Stimulated activated naive CD8-positive, alpha-beta T cell treated with anti-CD3 and anti-CD28 coated beads, Interleukin-15, Interleukin-2, amounts not matched to agents 100 ng/mL and 50 ng/mL, for 24 hours (primary cell): ENCODE measurements at regions not wholly inside any gene's neighbourhood (a gene's known extent, or its start where the extent isn't known, plus 50 kb on each side); places are given as distances from the start of the nearest gene placed in this dataset.

Source experiments
- H3K27ac Mint-ChIP-seq: one replicate; pipeline ENCODE4 v1.8.0; 2021; ENCODE audit warnings: mild to moderate bottlenecking, mixed read lengths
- H3K27me3 Mint-ChIP-seq: one replicate; pipeline ENCODE4 v1.8.0; 2021; ENCODE audit warnings: mixed read lengths
- H3K36me3 Mint-ChIP-seq: one replicate; pipeline ENCODE4 v1.8.0; 2021; ENCODE audit warnings: low read depth, mixed read lengths
- H3K4me1 Mint-ChIP-seq: one replicate; pipeline ENCODE4 v1.8.0; 2021; ENCODE audit warnings: low read depth, mixed read lengths
- H3K4me3 Mint-ChIP-seq: one replicate; pipeline ENCODE4 v1.8.0; 2021; ENCODE audit warnings: mild to moderate bottlenecking, mixed read lengths
- H3K9me3 Mint-ChIP-seq: one replicate; pipeline ENCODE4 v1.8.0; 2021; ENCODE audit warnings: mixed read lengths

DNA sequence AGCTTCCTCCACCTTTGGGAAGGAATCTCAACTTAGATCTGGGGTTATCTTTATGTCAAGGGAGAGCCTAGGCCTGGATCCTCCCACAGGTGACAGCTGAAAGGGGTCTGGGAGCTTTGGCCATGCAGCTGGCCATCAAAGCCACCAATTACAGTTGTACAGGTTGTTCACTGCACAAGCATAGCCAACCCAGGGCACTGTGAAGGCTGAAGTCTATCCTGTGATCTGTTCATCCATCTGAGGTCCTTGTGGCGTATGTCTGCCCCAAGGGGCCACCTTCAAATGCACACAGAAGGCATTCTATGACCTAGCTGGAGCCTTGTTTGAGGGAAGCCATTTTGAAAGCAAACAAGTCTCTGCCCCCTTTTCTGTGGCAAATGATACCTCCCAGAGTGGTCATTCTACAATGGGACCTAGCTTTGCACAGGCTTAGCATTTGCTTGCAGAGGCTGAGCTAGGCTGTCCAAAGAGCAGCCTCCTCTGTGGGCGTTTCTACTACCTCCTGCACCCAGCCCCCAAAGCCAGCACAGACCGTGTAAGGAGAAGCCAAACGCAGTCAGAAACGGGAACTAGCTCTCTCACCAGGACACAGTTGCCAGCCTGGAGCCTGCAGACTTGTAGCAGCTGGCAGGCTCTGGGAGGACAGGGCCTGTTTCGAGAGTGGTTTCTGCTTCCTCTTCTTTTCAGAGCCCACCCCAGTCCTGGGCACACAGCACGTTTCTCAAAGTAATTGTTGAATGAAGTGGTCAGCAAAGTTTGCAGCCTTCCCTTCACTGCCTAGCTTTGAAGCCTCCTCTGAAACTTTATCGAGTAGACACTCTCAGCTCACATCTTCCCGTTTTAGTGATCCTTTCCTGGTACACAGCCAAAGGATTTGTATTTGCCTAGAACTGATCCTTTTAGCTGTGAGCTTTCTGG lies 157.3 kb upstream of the SMAD3 start:
- Mint-ChIP-seq H3K27ac (no peak overlapping the region), H3K4me1 (peaks cover 14% of the 10 kb centered on the region), H3K36me3 (no peaks in the 10 kb centered on the region), H3K27me3 (no peaks in the 10 kb centered on the region), H3K9me3 (peaks cover 6% of the 10 kb centered on the region), H3K4me3 (no peak overlapping the region)

DNA sequence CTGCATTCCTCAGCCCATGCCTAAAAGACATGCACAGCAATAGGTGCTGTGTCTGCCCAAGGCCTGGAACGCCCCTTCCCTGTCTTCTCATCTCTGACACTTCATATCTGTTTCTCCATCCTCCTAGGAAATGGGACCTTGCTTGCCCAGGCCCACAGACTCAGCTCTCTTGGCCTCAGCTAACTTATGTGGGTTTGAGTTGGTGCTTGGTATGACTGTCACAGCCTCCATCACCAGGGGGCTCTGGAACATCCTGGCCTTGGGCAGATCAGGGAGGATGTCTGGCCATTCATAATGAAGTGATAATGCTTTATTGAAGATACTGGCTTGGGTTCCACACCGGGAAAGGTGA lies 156.7 kb upstream of the SMAD3 start:
- Mint-ChIP-seq H3K27ac (no peak overlapping the region), H3K27me3 (no peaks in the 10 kb centered on the region), H3K36me3 (no peaks in the 10 kb centered on the region)

DNA sequence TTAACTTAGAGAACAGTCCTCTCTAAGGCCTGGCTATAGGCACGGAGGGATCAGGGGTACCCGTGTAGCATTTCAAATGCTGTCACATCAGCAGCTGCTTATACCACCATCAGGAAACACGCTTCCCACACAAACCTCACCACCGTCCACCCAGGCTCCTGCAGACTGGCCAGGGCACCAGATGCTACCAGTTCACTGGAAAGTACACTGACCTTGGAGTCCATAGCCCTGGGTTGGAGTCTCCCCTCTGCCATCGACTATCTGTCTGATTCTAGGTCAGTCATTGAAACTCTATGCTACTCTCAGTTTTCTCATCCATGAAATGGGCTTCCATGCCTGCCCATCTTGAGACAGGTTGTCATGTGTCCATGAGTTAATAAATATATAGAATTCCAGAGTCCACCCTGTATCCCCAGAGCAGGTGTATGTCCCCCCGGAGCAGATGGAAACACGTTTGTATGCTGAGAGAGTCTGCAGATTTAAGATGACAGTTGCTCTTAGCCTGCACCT lies 156.0 kb upstream of the SMAD3 start:
- Mint-ChIP-seq H3K4me1 (peaks cover 14% of the 10 kb centered on the region), H3K27ac (no peak overlapping the region), H3K9me3 (peaks cover 6% of the 10 kb centered on the region), H3K4me3 (no peak overlapping the region), H3K36me3 (no peaks in the 10 kb centered on the region), H3K27me3 (no peaks in the 10 kb centered on the region)

More for the DNA sequence above, 156.7 kb upstream of the SMAD3 start:
- no peak overlapping the region for H3K4me3 Mint-ChIP-seq
- H3K4me1 Mint-ChIP-seq, result peaks cover 14% of the 10 kb centered on the region
- H3K9me3 Mint-ChIP-seq, result peaks cover 6% of the 10 kb centered on the region

DNA sequence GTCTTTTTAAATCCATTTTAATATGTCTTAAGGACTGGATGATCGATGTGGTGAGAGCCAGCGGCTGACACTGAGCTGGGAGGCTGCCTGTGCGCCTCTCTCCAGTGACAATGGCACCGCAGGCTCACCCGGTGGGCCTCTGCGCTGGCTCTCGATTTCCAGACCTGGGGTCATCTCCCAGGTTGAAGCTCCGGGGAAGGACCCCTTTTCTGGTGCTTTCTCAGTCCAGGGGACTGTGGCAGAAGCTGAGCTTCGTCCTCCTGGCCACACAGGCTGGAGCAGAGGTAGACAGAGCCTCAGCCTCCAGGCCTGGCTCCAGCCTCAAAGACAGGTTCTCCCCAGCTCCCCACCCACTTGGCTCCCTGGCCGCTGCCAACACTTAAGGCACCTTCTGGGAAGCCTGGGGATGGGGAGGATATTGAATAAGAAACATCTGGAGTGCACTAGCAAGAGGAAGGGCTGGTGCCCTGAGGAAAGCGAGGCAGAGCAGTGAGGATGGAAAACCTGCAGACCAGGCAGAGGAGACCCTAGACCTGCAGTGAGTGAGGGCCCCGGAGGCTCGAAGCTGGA lies 154.2 kb upstream of the SMAD3 start:
- H3K9me3 Mint-ChIP-seq, result peaks cover 5% of the 10 kb centered on the region
- H3K27me3 Mint-ChIP-seq, result peaks cover 4% of the 10 kb centered on the region
- H3K36me3 Mint-ChIP-seq, result no peaks in the 10 kb centered on the region
- H3K4me3 Mint-ChIP-seq, result no peak overlapping the region
- H3K4me1 Mint-ChIP-seq, result peaks cover 14% of the 10 kb centered on the region
- no peak overlapping the region for H3K27ac Mint-ChIP-seq

DNA sequence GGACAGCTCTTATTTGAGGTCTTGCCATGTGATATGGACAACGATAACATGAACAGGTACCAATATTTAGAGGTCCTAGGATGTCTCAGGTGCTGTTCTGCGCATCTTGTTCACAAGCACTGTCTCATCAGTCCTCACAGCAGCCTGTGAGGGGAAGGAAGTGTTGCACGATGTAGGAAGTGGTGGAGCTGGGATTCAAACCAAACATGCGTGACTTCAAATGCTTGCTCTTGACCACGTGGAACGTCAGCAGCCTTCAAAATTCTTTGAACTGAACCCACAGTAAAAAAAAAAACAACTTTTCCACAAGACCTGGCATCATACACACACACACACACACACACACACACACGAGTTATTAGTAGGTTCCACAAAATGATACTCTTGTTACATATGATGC lies 153.4 kb upstream of the SMAD3 start:
- no peaks in the 10 kb centered on the region for H3K36me3 Mint-ChIP-seq
- H3K4me3 Mint-ChIP-seq, result no peak overlapping the region
- peaks cover 14% of the 10 kb centered on the region for H3K4me1 Mint-ChIP-seq
- peak overlapping the region; percentile 51 for H3K27ac Mint-ChIP-seq
- H3K27me3 Mint-ChIP-seq, result peaks cover 8% of the 10 kb centered on the region
- no peaks in the 10 kb centered on the region for H3K9me3 Mint-ChIP-seq

DNA sequence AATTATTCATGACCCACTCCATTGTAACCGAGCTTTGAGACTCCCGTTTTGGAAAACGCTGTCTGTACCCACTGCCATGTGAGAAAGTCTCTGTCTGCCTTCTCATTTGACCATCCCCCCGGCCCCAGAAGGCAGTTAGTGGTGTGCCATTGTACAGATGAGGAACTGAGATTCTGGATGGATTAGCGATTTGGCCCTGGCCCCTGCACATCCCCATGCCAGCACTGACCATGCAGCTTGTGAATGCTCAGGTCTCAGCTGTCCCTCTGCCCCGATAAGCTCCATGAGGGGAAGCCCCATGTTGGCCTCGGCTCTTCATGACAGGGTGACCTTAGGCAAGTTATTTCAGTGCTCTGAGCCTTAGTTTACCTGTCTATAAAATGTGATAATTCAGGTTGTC lies 153.0 kb upstream of the SMAD3 start:
- Mint-ChIP-seq H3K9me3 (peaks cover 3% of the 10 kb centered on the region), H3K27ac (no peak overlapping the region), H3K27me3 (peaks cover 8% of the 10 kb centered on the region), H3K36me3 (no peaks in the 10 kb centered on the region), H3K4me3 (no peak overlapping the region), H3K4me1 (peaks cover 14% of the 10 kb centered on the region)

DNA sequence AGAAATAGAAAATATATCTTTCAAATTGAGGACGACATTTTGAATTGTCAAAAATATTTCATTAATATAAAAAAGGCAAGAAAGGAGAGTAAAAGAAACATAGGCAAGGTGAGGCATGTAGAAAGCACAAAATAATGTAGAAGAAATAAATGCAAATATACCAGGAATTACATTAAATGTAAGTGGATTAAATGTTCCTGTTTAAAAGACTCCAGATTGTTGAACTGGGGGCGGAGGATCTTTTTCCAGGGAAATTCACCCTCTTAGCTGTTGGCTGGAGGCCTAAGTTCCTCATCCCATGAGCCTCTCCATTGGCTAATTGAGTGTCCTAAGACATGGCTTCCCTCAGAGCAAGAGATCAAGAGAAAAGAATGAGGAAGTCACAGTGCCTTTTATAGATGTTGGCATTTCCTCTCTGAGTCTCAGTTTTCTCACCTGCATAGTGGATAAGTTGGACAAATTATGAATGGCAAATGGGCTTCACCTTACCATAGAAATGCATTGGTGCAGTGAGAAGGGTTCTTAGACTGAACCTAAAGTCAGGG lies 147.4 kb upstream of the SMAD3 start:
- H3K4me1 Mint-ChIP-seq, result peaks cover 5% of the 10 kb centered on the region
- no peaks in the 10 kb centered on the region for H3K36me3 Mint-ChIP-seq
- H3K27me3 Mint-ChIP-seq, result peaks cover 14% of the 10 kb centered on the region

DNA sequence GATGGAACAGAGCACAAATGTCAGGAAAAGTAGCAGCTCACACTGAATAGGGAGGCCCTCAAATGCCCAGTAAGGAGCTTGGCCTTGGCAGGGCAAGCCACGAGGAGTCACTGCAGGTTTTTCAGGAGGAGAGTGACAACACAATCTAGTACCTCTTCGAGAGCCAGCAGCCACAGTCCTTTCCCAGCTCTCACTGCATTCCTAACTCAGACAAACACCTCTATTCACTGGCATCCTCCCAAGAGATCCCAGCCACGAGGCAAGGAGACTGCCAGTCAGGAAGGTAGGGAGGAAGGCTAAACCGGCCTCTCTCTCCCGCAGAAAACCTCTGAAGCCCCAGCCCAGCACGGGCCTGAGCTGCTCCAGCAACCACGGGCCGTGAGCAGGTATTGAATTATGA lies 146.0 kb upstream of the SMAD3 start:
- H3K4me1 Mint-ChIP-seq, result peaks cover 5% of the 10 kb centered on the region
- H3K36me3 Mint-ChIP-seq, result no peaks in the 10 kb centered on the region
- H3K27me3 Mint-ChIP-seq, result peaks cover 22% of the 10 kb centered on the region
- H3K27ac Mint-ChIP-seq, result no peak overlapping the region
- H3K4me3 Mint-ChIP-seq, result no peak overlapping the region
- peaks cover 17% of the 10 kb centered on the region for H3K9me3 Mint-ChIP-seq

More for the DNA sequence above, 147.4 kb upstream of the SMAD3 start:
- no peak overlapping the region for H3K27ac Mint-ChIP-seq
- peaks cover 11% of the 10 kb centered on the region for H3K9me3 Mint-ChIP-seq
- no peak overlapping the region for H3K4me3 Mint-ChIP-seq

DNA sequence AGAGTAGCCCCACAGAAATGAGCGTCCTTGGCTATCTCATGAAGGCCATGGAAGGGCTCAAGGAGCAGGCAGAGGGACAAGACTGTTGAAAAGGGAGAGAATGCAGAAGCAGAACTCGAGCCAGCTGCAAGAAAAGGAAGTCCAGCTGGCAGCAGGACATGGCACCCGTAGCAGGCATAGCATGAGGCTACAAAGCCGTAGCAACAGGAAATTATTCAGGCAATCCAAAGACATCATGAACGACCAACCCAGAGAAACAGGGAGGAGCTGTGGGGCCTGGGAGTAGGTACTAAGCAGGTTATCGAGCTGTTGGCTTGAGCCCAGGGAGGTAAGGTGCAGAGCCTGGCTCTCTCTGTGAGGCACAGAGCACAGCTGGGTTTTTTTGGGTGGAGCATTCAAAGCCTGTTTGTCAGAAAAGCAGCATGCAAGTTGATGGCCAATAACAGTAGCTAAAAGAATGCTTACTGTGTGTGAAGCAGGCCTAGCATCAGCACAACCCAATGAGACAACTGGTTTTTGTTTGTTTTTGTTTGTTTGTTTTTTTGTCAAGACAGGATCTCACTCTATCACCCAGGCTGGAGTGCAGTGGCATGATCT lies 144.0 kb upstream of the SMAD3 start:
- Mint-ChIP-seq H3K4me3 (no peak overlapping the region), H3K27me3 (peaks cover 21% of the 10 kb centered on the region), H3K36me3 (no peaks in the 10 kb centered on the region), H3K4me1 (peaks cover 5% of the 10 kb centered on the region), H3K27ac (no peak overlapping the region), H3K9me3 (peaks cover 17% of the 10 kb centered on the region)

DNA sequence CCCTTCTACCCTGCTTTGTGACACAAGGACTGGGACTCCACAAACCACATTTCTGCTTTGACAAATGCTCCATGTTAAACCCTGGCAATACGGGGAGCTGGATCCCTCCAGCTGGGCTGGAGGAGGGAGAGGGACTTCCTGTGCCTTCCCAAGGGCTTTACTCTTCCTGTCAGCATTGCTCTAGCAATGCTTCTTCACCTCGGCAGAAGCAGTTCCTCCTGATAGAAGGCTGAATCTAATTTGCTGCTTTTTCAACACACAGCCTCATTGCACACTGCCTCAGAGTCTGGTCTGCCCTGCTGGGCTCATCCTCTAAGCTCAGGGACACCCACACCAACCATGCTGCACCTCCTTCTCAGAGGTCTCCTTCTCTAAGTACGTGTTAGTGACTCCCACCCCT lies 142.8 kb upstream of the SMAD3 start:
- Mint-ChIP-seq H3K4me3 (no peak overlapping the region), H3K27me3 (peaks cover 17% of the 10 kb centered on the region), H3K27ac (no peak overlapping the region), H3K4me1 (peaks cover 5% of the 10 kb centered on the region), H3K9me3 (peaks cover 12% of the 10 kb centered on the region), H3K36me3 (no peaks in the 10 kb centered on the region)

DNA sequence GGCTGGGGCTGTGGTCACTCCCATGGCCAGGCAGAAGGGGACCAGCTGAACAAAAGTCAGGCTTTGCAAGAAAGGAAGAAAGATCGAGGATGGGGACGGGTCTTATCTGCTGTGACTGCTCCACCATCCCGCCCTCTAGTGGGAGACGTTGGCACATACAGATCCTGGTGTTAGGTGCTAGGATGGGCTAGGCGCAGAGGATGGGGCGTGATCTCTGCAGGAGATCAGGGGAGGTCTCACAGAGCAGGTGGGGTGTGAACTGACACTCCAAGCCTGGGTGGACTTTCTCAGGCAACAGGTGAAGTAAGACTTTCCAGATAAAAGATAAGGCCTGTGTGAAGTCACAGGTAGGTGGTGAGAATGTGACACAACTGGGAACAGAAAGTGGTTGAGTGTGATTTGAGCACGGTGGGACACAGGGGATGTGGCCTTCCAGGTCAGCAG lies 141.9 kb upstream of the SMAD3 start:
- H3K4me1 Mint-ChIP-seq, result peaks cover 5% of the 10 kb centered on the region
- H3K27me3 Mint-ChIP-seq, result peaks cover 17% of the 10 kb centered on the region

DNA sequence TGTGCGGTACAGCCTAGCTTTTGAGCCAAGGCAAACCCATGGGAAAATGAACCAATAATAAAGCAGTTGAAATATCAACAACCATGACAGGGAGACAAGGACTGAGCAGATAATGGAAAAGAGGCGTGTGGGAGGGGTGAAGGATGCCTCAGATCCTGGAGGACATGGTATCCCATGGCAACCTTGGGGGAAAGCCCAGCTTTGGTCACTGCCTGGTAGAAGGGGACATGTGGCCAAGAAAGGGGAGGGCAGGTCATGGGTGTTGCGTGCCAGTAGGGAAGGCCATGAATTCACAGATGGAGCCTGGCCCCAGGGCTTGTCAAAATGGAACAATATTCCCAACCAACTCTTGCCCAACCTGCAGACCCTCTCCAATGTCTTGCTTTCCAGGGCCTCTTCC lies 140.5 kb upstream of the SMAD3 start:
- peaks cover 14% of the 10 kb centered on the region for H3K27me3 Mint-ChIP-seq
- no peak overlapping the region for H3K4me3 Mint-ChIP-seq
- no peaks in the 10 kb centered on the region for H3K36me3 Mint-ChIP-seq
- peaks cover 12% of the 10 kb centered on the region for H3K9me3 Mint-ChIP-seq
- H3K27ac Mint-ChIP-seq, result no peak overlapping the region
- peaks cover 5% of the 10 kb centered on the region for H3K4me1 Mint-ChIP-seq

More for the DNA sequence above, 141.9 kb upstream of the SMAD3 start:
- peaks cover 12% of the 10 kb centered on the region for H3K9me3 Mint-ChIP-seq
- no peak overlapping the region for H3K27ac Mint-ChIP-seq
- no peaks in the 10 kb centered on the region for H3K36me3 Mint-ChIP-seq
- no peak overlapping the region for H3K4me3 Mint-ChIP-seq

DNA sequence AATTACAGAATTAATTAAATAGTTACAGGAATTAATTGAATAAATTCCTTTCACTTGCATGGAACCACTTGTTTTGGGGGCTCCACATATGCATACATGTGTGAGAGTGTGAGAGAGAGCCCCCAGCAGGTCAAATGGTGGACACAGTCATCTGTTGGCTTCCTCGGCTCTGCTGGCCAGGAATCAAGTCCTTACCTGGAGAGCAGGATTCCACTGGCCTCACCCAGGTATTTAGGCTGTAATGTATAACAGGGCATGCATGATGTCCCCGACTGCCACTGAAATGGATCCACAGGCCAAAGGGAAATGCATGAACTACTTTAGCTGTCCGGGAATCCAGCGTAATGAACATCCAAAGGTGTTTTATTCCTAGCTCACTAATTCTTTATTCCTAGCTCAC lies 139.7 kb upstream of the SMAD3 start:
- H3K4me1 Mint-ChIP-seq, result peaks cover 5% of the 10 kb centered on the region
- peaks cover 12% of the 10 kb centered on the region for H3K9me3 Mint-ChIP-seq
- no peak overlapping the region for H3K4me3 Mint-ChIP-seq
- no peaks in the 10 kb centered on the region for H3K36me3 Mint-ChIP-seq
- H3K27me3 Mint-ChIP-seq, result peaks cover 18% of the 10 kb centered on the region
- H3K27ac Mint-ChIP-seq, result no peak overlapping the region

DNA sequence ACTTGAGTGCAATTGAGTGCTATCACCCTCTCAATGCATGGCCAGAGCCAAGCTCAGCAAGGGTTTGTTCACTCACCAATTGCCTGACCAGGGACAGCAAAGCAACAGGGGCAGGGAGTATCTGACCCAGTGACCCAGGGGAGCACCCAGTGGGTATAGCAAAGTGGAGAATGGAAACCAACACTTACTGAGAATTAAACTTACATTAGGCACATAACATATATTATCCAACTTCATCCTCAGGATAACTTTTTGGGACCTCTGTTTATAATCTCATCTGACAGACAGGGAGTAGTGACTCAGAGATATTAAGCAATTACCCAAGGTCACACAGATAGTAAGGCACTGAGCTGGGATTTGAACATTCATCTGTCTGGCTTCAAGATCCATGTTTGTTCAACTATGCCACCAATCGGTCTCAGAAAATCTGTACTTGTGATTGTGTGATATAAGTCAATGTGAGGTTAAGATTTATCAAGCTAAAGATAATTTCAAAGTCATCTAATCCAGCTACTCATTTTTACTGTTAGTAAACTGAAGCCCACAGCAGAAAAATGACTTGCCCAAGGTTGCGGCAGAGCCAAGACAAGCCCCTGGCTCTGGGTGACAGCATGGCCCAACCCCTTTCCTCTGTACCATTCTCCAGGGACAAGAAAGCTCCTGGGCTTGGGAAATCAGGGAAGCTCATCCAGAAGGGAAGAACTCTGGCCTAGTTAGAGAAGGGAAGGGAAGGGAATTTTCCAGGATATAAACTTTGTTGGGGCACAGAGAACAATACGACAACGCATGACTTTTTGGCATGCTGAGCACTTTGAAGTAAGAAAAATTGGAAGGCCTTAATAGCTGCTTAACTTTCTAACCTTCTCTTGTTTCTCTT lies 138.0 kb upstream of the SMAD3 start:
- Mint-ChIP-seq H3K9me3 (peaks cover 12% of the 10 kb centered on the region), H3K36me3 (no peaks in the 10 kb centered on the region), H3K27me3 (peaks cover 18% of the 10 kb centered on the region), H3K27ac (no peak overlapping the region), H3K4me1 (no peaks in the 10 kb centered on the region), H3K4me3 (no peak overlapping the region)
